ENCODE measurements at regions not wholly inside any gene's neighbourhood (a gene's known extent, or its start where the extent isn't known, plus 50 kb on each side); places are given as distances from the start of the nearest gene placed in this dataset.

GRCh38 chr16:35188288-35189155 is 1729.1 kb downstream of the TP53TG3F start:
- TF ChIP-seq CTCF (conservative IDR thresholded peaks at IDR 0.05; ENCODE audit: low read depth, low read length) (no peak), EZH2 (IDR thresholded peaks at IDR 0.05; ENCODE audit: borderline replicate concordance, low read depth, low read length, poor library complexity, severe bottlenecking) (no peak)
